ENCODE measurements at regions not wholly inside any gene's neighbourhood (a gene's known extent, or its start where the extent isn't known, plus 50 kb on each side); places are given as distances from the start of the nearest gene placed in this dataset.
A peak's percentile ranks its signal among the peaks of the same experiment; 100 is the strongest.
"Not testable (repeated sequence)": the region's sequence is repeated elsewhere in the genome, so short reads cannot be mapped to it uniquely, and the experiment has no call there.

DNA sequence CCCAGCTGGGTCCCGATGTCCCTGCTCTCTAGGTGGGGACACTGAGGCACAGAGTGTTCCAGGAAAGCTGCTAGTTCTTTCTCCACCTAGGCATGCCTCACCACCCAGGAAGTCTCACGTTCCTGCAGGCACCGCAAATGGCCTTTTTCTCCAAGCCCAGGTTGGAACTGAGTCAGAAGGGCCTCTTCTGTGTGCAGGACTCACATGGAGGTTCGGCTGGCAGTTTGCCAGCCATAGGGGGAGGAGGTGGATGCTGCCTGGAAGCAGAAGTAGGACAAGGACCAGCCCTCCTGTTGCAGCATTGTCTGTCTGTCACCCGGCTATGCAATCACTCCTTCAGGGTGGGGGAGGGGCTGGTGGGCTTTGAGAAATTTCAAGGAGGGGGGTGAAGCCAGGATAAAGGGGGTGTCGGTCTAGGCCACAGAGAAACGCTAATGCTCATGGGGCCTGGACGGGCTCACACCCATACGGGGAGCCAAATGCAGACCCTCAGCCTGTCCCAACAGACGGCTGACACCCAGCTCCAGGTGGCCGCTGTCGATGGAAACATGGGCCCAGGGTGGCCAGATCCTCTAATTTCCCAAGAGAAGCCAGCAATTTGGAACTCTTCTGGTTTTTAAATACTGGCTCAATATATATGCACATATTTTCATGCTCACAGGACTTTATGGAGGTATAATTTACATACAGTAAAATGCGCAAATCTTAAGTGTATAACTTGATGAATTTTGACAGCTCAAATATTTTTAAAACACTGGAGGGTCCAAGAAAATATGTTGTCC, 120.5 kb downstream of the PHETA1 start:
- DNase-seq, result no peak

DNA sequence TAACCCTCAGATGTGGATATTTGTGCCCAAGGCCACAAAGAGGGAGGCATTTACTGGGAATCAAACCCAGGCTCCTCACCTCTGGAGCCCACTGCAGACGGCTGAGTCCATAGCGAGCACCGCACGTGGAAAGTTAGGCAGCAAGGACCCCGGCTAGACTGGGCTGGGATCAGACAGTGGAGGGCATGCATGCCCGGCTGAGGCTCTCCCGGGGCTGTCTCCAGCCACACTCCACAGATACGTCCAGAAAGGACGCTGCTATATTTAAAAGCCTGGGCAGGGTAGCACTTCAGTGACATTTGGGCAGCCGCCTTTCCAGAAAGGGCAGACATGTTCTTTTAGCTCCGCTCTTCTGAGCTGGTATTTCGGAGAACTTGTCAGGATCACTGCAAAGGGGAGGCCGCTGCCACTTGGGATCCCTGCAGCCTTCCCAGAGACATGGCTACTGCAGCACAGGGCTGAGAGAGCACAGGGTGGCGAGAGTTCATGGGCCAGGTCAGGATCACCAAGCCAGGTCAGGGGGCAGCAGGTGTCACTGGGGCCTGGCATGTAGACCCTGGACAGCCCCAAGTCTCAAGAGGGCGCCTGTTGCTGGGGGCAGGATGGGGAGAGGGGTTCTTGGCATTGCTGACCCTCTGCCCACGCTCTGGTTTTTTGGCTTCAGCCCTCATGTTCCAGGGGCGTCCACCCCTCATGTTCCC, 121.7 kb downstream of the PHETA1 start:
- no peak for DNase-seq

DNA sequence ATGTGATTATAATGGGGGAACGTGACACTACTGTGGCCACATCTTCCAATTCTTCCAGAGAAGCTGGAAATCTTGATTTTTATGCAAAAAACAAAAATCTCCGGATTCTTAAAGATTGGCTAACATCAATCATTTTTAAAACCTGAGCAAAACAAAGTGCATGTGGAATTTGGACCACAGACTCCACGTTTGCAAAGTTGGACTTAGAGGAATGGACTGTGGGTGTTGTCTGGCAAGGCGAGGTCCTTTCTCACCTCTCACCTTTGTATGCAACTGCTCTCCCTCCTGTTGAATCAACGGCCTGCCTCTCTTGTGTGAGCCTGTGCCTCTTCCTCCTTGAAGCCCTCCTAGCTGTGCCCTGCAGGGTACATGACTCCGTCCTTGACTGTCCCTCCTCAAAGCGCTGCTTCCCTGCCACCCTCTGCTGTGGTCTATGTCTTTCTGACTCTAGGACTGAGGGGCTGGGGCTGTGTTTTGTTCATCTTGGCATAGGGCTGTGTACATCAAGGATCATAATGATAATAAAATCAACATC, 122.4 kb downstream of the PHETA1 start:
- no peak for DNase-seq

DNA sequence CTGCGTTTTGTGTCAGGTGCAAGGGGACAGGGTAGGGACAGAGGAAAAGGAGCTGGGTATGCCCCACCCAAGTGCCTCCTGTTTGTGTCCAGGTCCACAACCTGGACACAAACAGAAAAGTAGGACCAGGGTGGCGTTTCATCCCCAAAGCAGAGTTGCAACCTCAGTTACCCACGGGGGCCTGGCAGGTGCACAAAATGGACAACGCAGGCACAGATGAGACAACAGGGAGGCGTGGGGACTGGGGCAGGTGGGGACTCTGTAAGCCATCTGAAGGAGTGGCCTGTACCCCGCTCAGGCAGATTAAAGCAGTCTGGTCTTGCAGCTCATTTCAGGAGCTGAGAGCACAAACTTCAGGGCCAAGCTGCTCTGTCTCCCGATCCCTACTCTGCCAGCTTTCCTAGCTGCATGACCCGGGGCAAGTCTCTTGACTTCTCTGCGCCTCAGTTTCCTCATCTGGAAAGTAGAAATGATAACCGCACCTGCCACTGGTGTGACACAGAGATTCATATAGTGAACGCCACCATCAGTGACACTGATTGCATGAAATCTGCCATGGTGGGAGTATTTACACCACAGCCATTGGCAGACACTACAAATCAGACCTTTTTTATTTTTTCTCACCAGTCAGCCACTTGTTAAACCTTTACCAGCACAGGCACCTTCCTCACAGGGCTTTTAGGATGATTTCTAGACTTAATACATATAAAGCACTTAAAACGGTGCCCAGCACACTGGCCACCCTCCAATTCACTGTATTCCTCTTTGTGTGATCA, 123.0 kb downstream of the PHETA1 start:
- DNase-seq, result no peak

DNA sequence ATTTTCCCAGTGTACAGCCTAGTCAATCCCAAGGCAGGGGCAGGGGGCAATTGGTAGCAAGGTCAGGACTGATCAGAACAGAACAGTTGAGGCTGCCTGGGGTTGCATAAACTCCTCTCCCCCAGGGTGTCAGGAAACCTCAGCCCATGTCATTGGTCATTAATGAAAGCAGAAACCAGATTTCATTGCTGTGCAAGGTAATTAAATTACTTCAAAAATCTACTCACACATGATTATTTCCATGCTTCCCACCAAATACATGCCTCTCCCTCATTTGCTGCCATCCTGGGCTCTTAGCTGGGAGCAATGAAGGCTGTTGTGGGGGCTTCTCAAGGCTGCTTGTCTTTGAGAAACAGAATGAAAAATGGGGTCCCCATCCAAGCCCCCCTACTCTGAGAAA, 124.2 kb downstream of the PHETA1 start:
- DNase-seq, result no peak

DNA sequence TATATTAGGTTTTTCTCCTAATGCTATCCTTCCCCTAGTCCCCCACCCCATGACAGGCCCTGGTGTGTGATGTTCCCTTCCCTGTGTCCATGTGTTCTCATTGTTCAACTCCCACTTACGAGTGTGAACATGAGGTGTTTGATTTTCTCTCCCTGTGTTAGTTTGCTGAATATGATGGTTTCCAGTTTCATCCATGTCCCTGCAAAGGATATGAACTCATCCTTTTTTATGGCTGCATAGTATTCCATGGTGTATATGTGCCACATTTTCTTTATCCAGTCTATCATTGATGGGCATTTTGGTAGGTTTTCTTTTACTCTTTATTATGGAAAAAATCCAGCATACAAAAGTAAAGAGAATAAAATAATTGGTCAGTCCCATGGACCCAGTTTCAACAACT, 126.1 kb downstream of the PHETA1 start:
- not testable (repeated sequence) for DNase-seq

DNA sequence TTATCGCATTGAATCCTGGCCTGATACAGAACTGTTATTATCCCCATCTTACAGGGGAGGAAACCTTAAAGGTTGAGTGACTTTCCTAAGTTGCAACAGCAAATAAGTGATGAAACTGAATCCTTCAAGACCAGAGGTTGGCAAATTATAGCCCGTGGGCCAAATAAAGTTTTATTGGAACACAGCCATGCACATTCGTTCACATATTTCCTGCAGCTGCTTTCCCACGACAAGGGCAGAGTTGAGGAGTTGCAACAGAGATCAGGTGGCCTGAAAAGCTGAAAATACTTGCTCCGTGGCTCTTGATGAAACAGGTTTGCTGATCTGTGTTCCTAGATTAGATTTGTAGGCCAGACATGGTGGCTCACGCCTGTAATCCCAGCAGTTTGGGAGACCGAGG, 126.7 kb downstream of the PHETA1 start:
- DNase-seq, result no peak

DNA sequence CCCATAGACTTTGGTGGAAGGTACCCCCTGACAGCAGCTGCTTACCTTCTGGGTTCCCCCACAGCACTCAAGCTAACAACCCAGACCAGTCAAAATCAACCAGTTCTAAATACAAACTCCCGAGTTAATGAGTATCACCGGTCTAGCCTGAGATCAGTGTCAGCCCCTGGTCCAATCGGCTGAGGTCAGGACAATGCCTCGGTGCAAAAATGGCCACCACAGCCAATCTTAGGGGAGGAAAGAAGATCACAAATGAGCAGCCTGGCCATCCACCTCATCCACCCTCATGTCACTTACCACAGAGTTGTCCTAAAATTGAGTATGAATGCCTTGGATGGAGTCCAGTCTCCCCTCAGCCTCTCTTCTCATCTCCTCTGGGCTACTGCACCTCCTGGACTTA, 128.5 kb downstream of the PHETA1 start:
- DNase-seq, result no peak

DNA sequence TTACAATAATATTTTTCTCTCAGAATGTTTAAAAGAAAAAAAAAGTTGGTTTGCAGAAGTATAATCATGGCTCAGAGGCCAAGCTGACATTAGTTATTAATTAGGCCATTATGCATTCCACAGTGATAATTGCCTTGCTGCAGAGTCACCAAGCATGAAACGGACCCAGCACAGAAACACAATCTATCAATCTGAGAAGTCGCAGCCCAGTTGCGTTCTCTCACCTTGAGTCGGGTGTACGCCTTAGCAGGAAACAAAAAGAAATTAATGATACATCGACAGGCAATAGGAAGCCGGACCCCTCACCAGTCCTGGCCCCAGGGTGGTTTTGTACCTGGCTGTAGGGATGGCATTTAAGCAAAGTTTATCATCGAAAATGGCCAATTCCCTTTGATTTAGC, 129.7 kb downstream of the PHETA1 start:
- no peak for DNase-seq

DNA sequence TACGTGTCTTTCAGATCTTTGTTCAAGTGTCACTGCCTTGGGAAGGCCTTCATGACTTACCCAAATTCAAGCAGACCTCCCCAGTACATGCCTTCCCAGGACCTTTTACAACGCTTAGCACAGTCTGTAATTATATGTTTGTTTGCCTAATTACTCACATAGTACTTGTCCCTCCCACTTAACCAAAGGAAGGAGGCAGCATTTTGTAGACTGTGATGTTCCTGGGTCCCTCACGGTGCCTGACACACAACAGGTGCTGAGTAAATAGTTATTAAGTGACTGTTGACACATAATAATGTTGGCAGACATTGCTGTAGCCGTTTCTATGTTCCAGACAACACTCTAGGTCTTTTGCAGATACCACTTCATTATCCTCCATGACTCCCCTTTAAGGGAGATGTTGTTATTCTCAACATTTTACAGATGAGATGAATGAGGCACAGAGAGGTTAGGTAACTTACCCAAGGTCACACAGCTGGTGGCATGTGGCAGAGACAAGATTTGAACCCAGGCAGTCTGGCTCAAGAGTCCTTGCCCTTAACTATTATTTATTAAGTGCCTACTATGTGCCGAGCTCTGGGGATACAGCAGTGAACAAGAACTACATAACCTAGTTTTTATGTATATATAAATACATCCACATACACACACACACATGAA, 130.7 kb downstream of the PHETA1 start:
- no peak for DNase-seq

DNA sequence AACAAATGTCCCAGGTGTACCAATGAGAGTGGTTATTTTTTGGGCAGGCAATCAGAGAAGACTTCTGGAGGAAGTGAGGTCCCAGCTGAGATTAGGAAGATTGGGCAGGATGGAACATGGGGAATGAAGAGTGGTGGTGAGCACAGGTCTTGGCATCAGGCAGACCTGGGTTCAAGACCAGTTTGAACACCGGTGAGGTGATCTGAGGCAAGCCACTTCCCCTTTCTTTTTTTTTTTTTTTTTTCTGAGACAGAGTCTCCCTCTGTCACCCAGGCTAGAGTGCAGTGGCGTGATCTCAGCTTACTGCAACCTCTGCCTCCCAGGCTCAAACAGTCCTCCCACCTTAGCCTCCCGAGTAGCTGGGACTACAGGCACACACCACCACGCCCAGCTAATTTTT, 134.4 kb downstream of the PHETA1 start:
- not testable (repeated sequence) for DNase-seq

DNA sequence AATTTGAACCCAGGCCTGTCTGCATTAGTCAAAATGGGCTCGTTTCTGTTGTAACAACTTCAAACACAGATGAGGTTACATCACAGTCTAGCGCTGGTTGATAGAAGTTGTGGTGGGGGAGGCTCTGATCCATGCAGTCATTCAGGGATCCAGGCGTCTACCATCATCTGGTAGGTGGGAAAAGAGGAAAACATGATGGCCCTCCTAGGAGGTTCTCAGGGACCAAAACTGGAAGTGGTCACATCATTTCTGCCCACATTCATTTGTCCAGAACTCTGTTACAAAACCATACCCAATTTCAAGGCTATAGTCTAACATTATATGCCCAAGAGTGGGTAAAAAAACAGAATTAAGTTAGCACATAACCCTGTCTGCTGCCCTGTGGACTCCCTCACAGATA, 135.1 kb downstream of the PHETA1 start:
- no peak for DNase-seq

DNA sequence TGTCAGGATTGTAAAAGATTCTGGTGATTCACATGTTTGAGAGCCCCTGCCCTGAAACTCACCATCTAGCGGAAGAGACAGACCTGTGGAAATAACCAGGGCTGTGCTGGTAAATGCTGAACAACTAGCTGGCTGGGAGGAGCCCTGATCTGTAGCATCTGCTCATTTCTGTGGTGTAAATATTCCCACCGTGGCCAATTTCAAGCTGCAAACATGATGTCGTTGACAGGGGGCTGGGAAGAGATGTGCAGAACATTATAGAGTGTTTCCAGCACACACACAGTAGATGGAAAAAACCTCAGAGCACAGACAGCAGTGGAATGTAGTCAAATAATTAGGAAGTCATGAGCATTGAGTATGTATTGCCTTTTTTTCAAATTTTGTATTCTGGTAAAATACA, 138.2 kb downstream of the PHETA1 start:
- no peak for DNase-seq

DNA sequence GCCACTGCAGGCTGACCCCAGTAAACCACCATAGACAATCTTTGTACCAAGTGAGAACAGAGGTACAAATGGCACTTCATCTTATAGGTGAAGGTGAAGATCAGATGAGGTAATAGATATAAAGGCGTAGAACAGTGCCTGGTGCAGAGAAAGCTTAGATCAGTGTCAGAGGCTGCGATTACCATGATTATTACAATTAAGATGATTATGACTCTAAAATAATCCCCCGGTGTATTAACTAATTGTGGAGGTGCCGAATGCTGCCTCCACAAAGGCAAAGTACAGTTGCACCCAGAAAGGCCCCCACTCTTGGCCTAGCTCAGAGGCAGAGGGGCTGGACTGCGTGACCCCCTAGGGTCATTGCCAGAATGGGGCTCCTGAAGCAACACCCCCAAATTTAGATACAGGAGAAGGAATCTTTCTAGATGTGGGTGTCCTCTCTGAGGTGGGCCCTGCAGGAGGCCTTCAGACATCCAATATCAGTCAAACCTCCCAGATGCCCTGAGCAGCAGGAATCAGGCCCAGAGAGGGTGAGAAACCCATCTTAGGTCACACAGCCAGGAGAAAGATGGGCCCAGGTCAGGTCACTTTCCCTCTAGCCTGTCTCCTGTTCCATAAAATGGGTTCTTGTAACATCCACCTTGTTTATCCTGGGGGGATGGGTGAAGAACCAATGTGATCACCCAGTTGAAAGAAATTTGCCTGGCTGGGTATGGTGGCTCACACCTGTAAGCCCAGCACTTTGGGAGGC, 139.8 kb downstream of the PHETA1 start:
- no peak for DNase-seq

DNA sequence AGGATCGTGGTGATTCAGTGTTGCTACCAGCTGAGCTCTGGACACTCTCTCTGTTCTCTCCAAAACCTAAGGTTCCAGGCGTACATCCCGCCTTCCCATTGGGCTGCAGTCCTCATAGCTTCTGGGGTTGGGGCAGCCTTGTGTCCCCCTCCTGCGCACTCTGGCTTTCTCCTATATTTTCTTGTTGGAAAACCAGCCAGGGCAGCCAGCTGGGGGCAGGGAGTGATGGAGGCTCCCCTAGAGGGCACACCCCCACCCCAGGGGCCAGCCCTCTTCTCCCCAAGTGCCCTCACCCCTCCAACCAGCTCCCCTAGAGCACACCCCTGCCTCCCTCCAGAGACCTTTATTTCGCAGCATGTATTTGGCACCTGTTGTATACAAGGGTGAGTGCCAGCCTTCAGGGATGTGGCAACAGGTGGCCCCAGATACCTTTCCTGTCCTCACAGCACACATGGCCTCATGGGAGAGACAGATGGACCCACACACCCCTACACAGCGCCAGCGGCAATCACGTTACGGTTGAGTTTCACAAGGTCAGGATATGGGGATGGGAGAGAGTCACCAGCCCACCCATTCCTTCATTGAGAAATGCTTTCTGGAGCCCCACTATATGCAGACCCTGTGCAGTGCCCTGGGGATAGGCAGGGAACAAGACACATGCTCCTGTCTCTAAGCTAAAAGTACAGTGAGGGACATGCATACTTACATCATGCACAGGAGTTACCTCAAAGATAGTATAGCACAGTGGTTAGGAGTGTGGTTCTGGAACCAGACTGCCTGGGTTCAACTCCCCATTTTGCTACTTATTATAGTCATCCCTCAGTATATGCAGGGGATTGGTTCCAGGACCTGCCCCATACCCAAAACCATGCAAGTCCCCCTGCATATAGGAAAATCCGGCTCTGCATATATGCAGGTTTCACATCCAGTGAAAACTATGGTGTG, 141.1 kb downstream of the PHETA1 start:
- DNase-seq, result no peak

DNA sequence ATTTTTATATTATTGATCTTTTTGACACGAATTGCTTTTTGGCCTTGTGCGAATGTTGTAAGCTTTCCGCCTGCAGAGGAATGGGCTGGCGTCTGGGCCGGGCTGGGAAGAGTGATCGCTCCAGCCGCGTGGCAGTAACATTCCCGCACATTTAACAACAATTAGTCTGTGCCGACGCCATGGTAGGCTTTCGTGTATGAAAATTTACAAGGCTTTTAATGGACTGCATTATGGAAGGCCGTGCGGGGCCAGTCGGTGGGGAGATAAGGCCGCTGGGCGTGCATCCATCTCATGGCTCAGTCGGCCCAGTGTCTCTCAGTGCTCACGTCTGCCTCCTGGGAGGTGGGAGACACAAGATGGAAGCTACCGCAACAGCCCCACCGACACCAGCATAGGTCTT, 142.2 kb downstream of the PHETA1 start:
- no peak for DNase-seq

DNA sequence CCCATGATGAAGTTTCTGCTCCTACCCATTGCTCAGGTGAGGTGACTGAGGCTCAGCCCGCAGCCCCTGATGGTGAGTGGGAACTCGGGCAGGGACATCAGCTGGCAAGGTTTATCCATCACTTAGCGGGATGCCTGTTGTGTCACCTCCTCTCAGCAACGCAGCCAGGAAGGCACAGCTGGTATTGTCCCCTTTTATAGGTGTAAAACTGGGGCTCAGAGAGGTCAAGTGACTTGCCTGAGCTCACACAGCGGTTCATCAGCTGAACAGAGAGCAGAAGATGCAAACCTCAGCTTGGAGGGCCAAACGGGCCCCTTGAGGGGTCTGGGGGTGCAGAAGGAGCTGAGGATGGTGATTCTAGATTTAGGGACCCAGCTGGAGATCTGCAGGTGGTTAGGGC, 143.6 kb downstream of the PHETA1 start:
- no peak for DNase-seq

DNA sequence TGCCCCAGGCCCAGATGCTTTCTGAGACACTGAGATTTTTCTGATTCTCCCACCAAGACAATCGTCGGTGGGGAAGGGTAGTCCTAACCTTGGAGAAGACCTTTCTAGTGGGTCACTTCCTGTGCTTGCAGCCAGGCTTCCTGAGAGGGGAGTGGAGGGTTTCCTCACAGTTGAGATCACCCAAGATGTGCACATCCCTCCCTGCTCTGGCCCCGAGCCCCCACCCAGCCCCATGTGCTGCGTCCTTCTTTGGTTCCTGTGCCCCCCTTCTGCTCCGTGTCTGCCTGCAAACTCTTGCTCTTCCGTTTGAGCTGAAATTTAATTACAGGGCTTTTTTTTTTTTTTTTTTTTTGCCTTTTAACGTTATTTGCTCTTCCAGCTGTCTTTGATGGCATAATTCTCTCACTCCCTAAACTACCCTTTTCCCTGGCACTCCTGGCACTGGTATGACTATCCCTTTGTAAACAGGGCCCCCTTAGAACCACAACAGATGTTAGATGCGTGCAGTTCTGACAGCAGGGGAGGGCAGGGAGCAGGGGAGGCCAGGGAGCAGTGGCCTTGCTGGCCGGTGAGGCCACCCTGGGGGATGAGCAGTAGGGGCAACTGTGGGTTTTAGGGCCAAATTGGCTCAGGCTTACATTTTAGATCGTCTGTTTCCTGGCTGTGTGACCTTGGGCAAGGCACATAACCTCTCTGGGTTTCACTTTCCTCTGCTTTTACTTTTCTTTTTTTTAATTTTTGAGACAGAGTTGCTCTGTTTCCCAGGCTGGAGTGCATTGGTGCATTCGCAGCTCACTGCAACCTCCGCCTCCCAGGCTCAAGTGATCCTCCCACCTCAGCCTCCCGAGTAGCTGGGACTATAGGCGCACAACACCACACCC, 144.5 kb downstream of the PHETA1 start:
- no peak for DNase-seq

DNA sequence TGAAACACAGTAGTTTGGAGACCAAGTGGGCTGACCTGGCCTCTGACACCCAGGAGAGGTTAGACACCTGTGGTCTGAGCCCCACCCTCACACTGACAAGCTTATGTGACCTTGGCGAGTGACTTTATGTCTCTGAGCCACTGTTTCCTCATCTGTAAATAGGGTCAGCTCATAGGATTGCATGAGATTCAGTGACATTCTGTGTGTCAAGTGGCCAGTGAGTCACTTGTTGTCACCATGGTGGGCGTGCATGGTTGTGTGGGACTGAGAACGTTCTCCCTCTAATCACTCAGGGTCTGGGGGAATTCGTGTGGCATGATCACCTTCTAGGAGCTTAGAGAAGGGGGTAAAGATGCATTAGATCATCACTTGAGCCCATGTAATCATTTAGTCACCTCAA, 146.4 kb downstream of the PHETA1 start:
- DNase-seq, result peak; percentile 26

DNA sequence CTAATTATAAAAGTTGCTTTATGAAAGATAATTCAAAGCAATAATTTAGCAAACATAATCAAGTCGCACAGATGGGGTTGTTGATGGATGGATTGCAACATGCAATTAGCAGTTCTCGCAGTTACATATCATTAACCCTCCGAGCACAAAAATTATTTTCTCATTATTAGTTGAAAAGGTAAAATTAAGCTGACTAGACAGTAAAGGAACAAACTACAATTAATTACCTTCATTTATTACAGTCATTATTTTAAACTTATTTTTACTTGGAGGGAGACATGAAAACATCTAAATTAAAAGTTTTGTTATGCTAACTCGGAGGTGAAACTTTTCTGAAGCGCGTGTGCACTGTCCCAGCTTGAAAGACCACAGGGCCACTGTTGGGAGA, 146.9 kb downstream of the PHETA1 start:
- DNase-seq, result no peak

All from stimulated activated CD8-positive, alpha-beta memory T cell treated with anti-CD3 and anti-CD28 coated beads, Interleukin-4, amount 100 ng/mL, for 48 hours (primary cell).